GM12874 (cell line): ENCODE measurements at regions not wholly inside any gene's neighbourhood (a gene's known extent, or its start where the extent isn't known, plus 50 kb on each side); places are given as distances from the start of the nearest gene placed in this dataset.

Source experiments
- CTCF ChIP-seq: IDR thresholded peaks from 2 replicates; pipeline ENCODE4 v1.5.1; 2011; ENCODE audit warnings: low read depth, mild to moderate bottlenecking, control low read depth, low read length, moderate library complexity; ENCODE audit not compliant: insufficient read depth

- TF ChIP-seq CTCF, result no peak
Observed at GRCh38 chr7:109945820-109946518, 1145.0 kb upstream of the LRRN3 start.

GRCh38 chr7:109950256-109950655 is 1140.7 kb upstream of the LRRN3 start:
- TF ChIP-seq CTCF, result no peak

GRCh38 chr7:109950821-109951564 is 1139.9 kb upstream of the LRRN3 start:
- no peak for TF ChIP-seq CTCF

GRCh38 chr7:109951565-109951928 is 1139.4 kb upstream of the LRRN3 start:
- no peak for TF ChIP-seq CTCF

- TF ChIP-seq CTCF, result no peak
Observed at GRCh38 chr7:109955986-109956385, 1134.9 kb upstream of the LRRN3 start.

- TF ChIP-seq CTCF, result no peak
Observed at GRCh38 chr7:109956916-109957315, 1134.0 kb upstream of the LRRN3 start.

- no peak for TF ChIP-seq CTCF
Observed at GRCh38 chr7:109963741-109964140, 1127.2 kb upstream of the LRRN3 start.
